Tibial nerve (tissue), 3 donors: ENCODE measurements at regions not wholly inside any gene's neighbourhood (a gene's known extent, or its start where the extent isn't known, plus 50 kb on each side); places are given as distances from the start of the nearest gene placed in this dataset.

Experiments used
- POLR2A ChIP-seq, 2 donors: fragments of 450-650 bp; IDR thresholded peaks; one replicate each; pipeline ENCODE4 v1.6.1; 2017; ENCODE audit warnings: antibody characterized with exemption in 2 of 2, mild to moderate bottlenecking in 2 of 2, moderate library complexity in 2 of 2
- TF ChIP-seq, protein P1 (sequence below), 5 experiments: fragments of 200-600 bp in 3 of 5; fragments of 450-650 bp in 2 of 5; sonication (generic) in 3 of 5; IDR thresholded peaks; one replicate each; pipeline ENCODE4 v1.5.1; 2016 to 2019; ENCODE audit warnings: antibody characterized with exemption in 5 of 5, mild to moderate bottlenecking in 3 of 5, moderate library complexity in 2 of 5

- TF ChIP-seq, protein P1, sequence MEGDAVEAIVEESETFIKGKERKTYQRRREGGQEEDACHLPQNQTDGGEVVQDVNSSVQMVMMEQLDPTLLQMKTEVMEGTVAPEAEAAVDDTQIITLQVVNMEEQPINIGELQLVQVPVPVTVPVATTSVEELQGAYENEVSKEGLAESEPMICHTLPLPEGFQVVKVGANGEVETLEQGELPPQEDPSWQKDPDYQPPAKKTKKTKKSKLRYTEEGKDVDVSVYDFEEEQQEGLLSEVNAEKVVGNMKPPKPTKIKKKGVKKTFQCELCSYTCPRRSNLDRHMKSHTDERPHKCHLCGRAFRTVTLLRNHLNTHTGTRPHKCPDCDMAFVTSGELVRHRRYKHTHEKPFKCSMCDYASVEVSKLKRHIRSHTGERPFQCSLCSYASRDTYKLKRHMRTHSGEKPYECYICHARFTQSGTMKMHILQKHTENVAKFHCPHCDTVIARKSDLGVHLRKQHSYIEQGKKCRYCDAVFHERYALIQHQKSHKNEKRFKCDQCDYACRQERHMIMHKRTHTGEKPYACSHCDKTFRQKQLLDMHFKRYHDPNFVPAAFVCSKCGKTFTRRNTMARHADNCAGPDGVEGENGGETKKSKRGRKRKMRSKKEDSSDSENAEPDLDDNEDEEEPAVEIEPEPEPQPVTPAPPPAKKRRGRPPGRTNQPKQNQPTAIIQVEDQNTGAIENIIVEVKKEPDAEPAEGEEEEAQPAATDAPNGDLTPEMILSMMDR (IDR thresholded peaks at IDR 0.05) = no peak
- TF ChIP-seq POLR2A (IDR thresholded peaks at IDR 0.05) = no peak
Measured at GRCh38 chr5:4877579-4877978, 262.6 kb upstream of the ADAMTS16 start.
